ENCODE measurements at regions not wholly inside any gene's neighbourhood (a gene's known extent, or its start where the extent isn't known, plus 50 kb on each side); places are given as distances from the start of the nearest gene placed in this dataset.

DNA sequence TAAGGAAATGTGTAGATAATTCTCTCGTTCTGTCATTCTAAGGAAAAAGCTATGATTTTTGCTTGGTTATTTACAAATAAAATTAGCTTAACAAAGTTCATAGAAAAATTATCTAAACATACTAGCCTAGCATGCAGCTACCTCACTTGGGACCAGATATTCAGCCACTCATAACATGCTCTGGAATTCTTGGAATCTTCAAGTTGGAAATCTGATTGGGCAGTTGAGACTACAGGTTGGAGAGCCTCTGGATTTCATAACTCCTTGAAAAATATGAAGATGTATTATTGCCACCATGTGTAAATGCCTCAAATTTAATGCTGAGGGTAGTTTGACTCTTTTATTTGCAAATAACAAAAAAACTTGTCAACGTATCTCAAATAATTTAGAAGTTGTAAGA lies 132.2 kb upstream of the GULP1 start:
- H3K4me1 ChIP-seq (replicated peaks in 1 of 2), result no peaks in the 10 kb centered on the region
- intact Hi-C loops (cut with DNase I), result no loop called here
- 80 to 84% (median 80%) methylated on average over 2 of the region's 2 CpGs for WGBS, 4 donors
- TF ChIP-seq POLR2A (IDR thresholded peaks at IDR 0.05), result no peak
- TF ChIP-seq, protein P1, sequence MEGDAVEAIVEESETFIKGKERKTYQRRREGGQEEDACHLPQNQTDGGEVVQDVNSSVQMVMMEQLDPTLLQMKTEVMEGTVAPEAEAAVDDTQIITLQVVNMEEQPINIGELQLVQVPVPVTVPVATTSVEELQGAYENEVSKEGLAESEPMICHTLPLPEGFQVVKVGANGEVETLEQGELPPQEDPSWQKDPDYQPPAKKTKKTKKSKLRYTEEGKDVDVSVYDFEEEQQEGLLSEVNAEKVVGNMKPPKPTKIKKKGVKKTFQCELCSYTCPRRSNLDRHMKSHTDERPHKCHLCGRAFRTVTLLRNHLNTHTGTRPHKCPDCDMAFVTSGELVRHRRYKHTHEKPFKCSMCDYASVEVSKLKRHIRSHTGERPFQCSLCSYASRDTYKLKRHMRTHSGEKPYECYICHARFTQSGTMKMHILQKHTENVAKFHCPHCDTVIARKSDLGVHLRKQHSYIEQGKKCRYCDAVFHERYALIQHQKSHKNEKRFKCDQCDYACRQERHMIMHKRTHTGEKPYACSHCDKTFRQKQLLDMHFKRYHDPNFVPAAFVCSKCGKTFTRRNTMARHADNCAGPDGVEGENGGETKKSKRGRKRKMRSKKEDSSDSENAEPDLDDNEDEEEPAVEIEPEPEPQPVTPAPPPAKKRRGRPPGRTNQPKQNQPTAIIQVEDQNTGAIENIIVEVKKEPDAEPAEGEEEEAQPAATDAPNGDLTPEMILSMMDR (IDR thresholded peaks at IDR 0.05), result no peak
- no peak overlapping the region for H3K4me3 ChIP-seq
- no peaks in the 10 kb centered on the region for H3K36me3 ChIP-seq (replicated peaks in 1 of 2)
- no peaks in the 10 kb centered on the region for H3K9me3 ChIP-seq (replicated peaks in 1 of 3)
- no peak for DNase-seq
- H3K27me3 ChIP-seq, result no peaks in the 10 kb centered on the region
- H3K27ac ChIP-seq, result no peak overlapping the region

DNA sequence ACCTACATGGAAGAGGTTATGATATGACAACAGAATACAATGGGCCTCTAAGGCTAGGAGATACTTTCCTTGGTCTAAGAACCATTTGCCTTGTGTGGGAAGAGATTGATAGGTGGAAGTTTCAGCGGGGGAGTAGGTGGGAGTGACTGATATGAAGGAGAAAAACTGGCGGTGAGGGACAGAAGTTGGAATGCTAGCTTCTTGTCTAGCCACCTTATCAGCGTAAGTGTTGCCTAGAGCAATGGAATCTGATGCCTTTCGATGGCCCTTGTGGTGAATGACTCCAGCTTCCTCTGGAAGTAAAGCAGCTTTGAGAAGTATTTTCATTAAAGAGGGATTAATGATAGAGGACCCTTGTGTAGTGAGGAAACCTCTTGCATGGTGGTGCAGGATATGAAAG lies 121.3 kb upstream of the GULP1 start:
- no peaks in the 10 kb centered on the region for H3K36me3 ChIP-seq (replicated peaks in 1 of 2)
- intact Hi-C loops (cut with DNase I), result no loop called here
- TF ChIP-seq, protein P1 (IDR thresholded peaks at IDR 0.05), result no peak
- TF ChIP-seq POLR2A (IDR thresholded peaks at IDR 0.05), result no peak
- H3K4me1 ChIP-seq (replicated peaks in 1 of 2), result no peaks in the 10 kb centered on the region
- no peak overlapping the region for H3K27ac ChIP-seq
- no peak overlapping the region for H3K4me3 ChIP-seq
- no peaks in the 10 kb centered on the region for H3K9me3 ChIP-seq (replicated peaks in 1 of 3)
- no peak for DNase-seq
- H3K27me3 ChIP-seq, result no peaks in the 10 kb centered on the region
- WGBS, 4 donors, result 92 to 96% (median 93%) methylated on average over 4 of the region's 4 CpGs

DNA sequence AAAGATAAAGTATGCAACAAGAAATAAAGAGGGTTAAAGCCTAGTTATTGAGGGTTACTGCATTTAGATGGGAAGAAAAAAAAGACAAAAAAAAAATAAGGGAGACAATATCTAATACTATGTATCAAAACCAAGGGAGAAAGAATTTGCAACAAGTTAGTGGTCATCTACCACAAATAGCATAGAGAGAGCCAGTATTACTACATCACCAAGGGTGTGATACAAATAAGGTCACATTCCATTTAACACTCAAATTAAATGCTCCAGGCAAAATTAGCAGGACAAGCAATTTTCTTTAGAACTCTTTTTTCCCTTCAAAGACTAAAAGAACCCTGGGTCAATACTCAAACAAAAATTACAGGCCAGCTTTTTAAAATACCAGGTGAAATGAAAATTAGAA lies 115.1 kb upstream of the GULP1 start:
- TF ChIP-seq, protein P1 (IDR thresholded peaks at IDR 0.05), result no peak
- TF ChIP-seq POLR2A (IDR thresholded peaks at IDR 0.05), result no peak
- intact Hi-C loops (cut with DNase I), result no loop called here

DNA sequence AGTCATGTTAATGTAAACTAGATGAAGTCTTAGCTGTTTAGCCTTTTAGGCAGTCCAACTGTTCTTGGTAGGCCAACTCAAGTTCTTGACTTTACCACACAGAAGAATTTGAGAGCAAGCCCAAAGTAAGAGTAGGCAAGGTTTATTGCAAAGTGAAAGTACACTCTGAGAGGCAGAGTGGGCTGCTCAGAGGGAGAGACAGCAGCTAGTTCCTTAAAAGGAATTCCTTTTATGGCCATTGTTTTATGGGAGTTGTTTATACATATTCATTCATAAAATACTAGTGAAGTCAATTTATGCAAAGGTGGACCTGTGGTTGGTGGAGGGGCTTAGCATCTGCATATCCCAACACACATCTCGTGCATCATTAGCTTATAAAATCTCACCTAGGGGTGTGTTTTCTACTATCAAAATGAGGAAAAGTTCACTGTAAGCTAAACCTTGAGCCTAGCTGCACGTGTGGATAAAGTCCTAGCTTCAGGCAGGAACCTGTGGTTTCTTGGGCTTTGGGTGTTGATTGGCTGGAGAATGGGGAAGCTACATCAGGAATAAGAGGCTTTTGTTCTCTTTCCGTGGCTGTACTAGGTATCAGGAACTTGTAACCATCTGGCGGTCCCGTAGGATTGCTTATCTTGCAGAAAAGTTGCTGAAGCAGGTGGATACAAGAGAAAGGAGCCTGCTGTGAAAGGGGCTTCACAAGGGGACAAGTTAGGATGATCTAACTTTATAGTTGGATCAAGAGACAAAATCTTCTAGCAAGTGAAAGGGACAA lies 110.4 kb upstream of the GULP1 start:
- DNase-seq, result no peak
- H3K27me3 ChIP-seq, result no peaks in the 10 kb centered on the region
- WGBS, 4 donors, result 62 to 77% (median 68%) methylated on average over 5 of the region's 5 CpGs
- no peak overlapping the region for H3K27ac ChIP-seq
- H3K36me3 ChIP-seq (replicated peaks in 1 of 2), result no peaks in the 10 kb centered on the region
- TF ChIP-seq POLR2A (IDR thresholded peaks at IDR 0.05), result no peak
- TF ChIP-seq, protein P1 (IDR thresholded peaks at IDR 0.05), result no peak
- no peaks in the 10 kb centered on the region for H3K4me1 ChIP-seq (replicated peaks in 1 of 2)
- intact Hi-C loops (cut with DNase I), result no loop called here
- no peaks in the 10 kb centered on the region for H3K9me3 ChIP-seq (replicated peaks in 1 of 3)
- no peak overlapping the region for H3K4me3 ChIP-seq

More for the DNA sequence above, 115.1 kb upstream of the GULP1 start:
- Histone ChIP-seq H3K27ac (no peak overlapping the region), H3K4me1 (replicated peaks in 1 of 2) (no peaks in the 10 kb centered on the region), H3K4me3 (no peak overlapping the region), H3K27me3 (no peaks in the 10 kb centered on the region), H3K9me3 (replicated peaks in 1 of 3) (no peaks in the 10 kb centered on the region), H3K36me3 (replicated peaks in 1 of 2) (no peaks in the 10 kb centered on the region)
- no peak for DNase-seq

Measured in adrenal gland (tissue), 9 donors.